Neutrophil (primary cell): ENCODE measurements at regions not wholly inside any gene's neighbourhood (a gene's known extent, or its start where the extent isn't known, plus 50 kb on each side); places are given as distances from the start of the nearest gene placed in this dataset.

ENCODE experiments used
- H3K27ac ChIP-seq: fragments of 200-600 bp; sonication (generic); 2 replicates; pipeline ENCODE4 v1.5.1; 2016; ENCODE audit warnings: mild to moderate bottlenecking, moderate library complexity
- H3K27me3 ChIP-seq: fragments of 200-600 bp; sonication (generic); 2 replicates; pipeline ENCODE4 v1.6.0; 2016; ENCODE audit warnings: mild to moderate bottlenecking
- H3K36me3 ChIP-seq: fragments of 200-600 bp; sonication (generic); 2 replicates; pipeline ENCODE4 v1.5.1; 2017
- H3K4me1 ChIP-seq, 2 experiments: fragments of 200-600 bp in 1 of 2; sonication (generic) in 1 of 2; 1 replicate in 1 of 2; 2 replicates in 1 of 2; pipeline versions ENCODE4 v1.5.1 to v1.6.1; 2013 to 2016; ENCODE audit warnings: low read depth in 1 of 2, low read length in 1 of 2, mild to moderate bottlenecking in 1 of 2, moderate library complexity in 1 of 2; ENCODE audit not compliant: control insufficient read depth in 1 of 2, insufficient read depth in 1 of 2
- H3K4me3 ChIP-seq, 2 experiments: fragments of 200-600 bp in 1 of 2; sonication (generic) in 1 of 2; 1 replicate in 1 of 2; 2 replicates in 1 of 2; pipeline ENCODE4 v1.5.1; 2013 to 2016; ENCODE audit warnings: low read depth in 1 of 2, low read length in 1 of 2, mild to moderate bottlenecking in 1 of 2, moderate library complexity in 1 of 2
- H3K9me3 ChIP-seq: fragments of 200-600 bp; sonication (generic); 2 replicates; pipeline ENCODE4 v1.5.1; 2016
- TF ChIP-seq, protein P1 (sequence below): fragments of 200-600 bp; sonication (generic); IDR thresholded peaks from 2 replicates; pipeline ENCODE4 v1.5.1; 2016; ENCODE audit warnings: antibody characterized with exemption

GRCh38 chr2:160680294-160680693, 186.7 kb upstream of the RBMS1 start:
- Histone ChIP-seq H3K36me3 (no peaks in the 10 kb centered on the region), H3K4me1 (no peaks in the 10 kb centered on the region), H3K9me3 (no peaks in the 10 kb centered on the region), H3K4me3 (no peak overlapping the region), H3K27me3 (no peaks in the 10 kb centered on the region), H3K27ac (no peak overlapping the region)
- TF ChIP-seq, protein P1, sequence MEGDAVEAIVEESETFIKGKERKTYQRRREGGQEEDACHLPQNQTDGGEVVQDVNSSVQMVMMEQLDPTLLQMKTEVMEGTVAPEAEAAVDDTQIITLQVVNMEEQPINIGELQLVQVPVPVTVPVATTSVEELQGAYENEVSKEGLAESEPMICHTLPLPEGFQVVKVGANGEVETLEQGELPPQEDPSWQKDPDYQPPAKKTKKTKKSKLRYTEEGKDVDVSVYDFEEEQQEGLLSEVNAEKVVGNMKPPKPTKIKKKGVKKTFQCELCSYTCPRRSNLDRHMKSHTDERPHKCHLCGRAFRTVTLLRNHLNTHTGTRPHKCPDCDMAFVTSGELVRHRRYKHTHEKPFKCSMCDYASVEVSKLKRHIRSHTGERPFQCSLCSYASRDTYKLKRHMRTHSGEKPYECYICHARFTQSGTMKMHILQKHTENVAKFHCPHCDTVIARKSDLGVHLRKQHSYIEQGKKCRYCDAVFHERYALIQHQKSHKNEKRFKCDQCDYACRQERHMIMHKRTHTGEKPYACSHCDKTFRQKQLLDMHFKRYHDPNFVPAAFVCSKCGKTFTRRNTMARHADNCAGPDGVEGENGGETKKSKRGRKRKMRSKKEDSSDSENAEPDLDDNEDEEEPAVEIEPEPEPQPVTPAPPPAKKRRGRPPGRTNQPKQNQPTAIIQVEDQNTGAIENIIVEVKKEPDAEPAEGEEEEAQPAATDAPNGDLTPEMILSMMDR = no peak

DNA sequence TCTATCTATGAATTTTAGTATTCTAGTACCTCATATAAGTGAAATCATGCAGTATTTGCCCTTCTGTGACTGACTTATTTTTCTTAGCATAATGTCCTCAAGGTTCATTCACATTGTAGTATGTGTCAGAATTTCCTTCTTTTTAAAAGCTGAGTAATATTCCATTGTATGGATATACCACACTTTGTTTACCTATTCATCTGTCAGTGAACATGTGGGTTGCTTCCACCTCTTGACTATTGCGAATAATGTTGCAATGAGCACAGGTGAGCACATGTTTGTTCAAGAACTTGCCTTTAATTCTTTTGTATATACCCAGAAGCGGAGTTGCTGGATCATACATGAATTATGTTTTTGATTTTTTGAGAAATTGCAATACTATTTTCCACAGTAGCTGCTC, 187.4 kb upstream of the RBMS1 start:
- H3K27ac ChIP-seq = no peak overlapping the region
- H3K9me3 ChIP-seq = no peaks in the 10 kb centered on the region
- H3K4me3 ChIP-seq = no peak overlapping the region
- no peaks in the 10 kb centered on the region for H3K36me3 ChIP-seq
- no peaks in the 10 kb centered on the region for H3K27me3 ChIP-seq
- TF ChIP-seq, protein P1 = no peak
- no peaks in the 10 kb centered on the region for H3K4me1 ChIP-seq

GRCh38 chr2:160683206-160683605, 189.6 kb upstream of the RBMS1 start:
- no peak overlapping the region for H3K27ac ChIP-seq
- TF ChIP-seq, protein P1 = no peak

DNA sequence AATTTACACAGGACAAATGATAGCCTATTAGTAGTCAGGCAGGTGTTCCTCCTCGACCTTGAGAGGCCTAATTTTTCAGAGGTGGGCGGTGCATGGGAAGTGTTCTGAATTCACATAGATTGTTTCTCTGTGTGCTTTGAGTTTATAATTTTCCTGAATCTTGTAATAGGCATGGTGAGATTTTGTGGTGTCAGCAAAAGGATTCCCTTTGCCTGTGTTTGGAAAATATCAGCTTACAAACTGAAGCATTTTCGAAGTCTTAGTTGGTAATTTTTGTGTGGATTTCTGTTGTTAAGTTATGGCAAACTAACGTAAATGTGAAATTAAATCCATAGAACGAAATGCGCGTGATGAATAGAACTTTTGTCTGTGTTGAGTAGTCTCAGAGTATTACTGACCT, 194.0 kb upstream of the RBMS1 start:
- no peak overlapping the region for H3K4me3 ChIP-seq
- no peaks in the 10 kb centered on the region for H3K4me1 ChIP-seq
- H3K27ac ChIP-seq = no peak overlapping the region
- no peaks in the 10 kb centered on the region for H3K36me3 ChIP-seq
- TF ChIP-seq, protein P1 = no peak
- no peaks in the 10 kb centered on the region for H3K27me3 ChIP-seq
- no peaks in the 10 kb centered on the region for H3K9me3 ChIP-seq

More at GRCh38 chr2:160683206-160683605, 189.6 kb upstream of the RBMS1 start:
- no peaks in the 10 kb centered on the region for H3K9me3 ChIP-seq
- H3K4me3 ChIP-seq = no peak overlapping the region
- no peaks in the 10 kb centered on the region for H3K4me1 ChIP-seq
- no peaks in the 10 kb centered on the region for H3K36me3 ChIP-seq
- H3K27me3 ChIP-seq = no peaks in the 10 kb centered on the region

GRCh38 chr2:160689441-160689840, 195.8 kb upstream of the RBMS1 start:
- Histone ChIP-seq H3K4me1 (no peaks in the 10 kb centered on the region), H3K9me3 (no peaks in the 10 kb centered on the region), H3K36me3 (no peaks in the 10 kb centered on the region), H3K4me3 (no peak overlapping the region), H3K27me3 (no peaks in the 10 kb centered on the region), H3K27ac (no peak overlapping the region)
- TF ChIP-seq, protein P1 = no peak

DNA sequence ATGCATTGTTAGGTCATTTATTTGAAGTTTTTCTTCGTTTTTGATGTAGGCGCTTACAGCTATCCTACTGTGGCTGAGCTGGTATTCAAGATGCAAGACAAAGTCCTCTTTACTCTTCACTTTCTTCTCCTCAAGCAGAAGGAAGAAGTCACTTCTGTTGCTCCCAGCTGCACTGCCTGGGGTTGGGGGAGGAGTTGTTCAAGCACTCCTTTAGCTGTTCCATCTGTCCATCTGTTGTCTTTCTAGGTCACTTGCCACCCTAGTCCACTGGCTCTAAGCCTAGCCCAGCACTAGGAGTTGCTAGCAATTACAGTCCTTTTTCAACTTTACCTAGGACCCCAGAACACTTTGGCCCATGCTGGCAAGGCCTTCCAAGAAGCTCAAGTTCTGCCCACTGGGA, 200.6 kb upstream of the RBMS1 start:
- Histone ChIP-seq H3K4me1 (no peaks in the 10 kb centered on the region), H3K27ac (no peak overlapping the region), H3K9me3 (no peaks in the 10 kb centered on the region), H3K4me3 (no peak overlapping the region), H3K27me3 (no peaks in the 10 kb centered on the region), H3K36me3 (no peaks in the 10 kb centered on the region)
- TF ChIP-seq, protein P1 = no peak
